ENCODE measurements at regions not wholly inside any gene's neighbourhood (a gene's known extent, or its start where the extent isn't known, plus 50 kb on each side); places are given as distances from the start of the nearest gene placed in this dataset.

DNA sequence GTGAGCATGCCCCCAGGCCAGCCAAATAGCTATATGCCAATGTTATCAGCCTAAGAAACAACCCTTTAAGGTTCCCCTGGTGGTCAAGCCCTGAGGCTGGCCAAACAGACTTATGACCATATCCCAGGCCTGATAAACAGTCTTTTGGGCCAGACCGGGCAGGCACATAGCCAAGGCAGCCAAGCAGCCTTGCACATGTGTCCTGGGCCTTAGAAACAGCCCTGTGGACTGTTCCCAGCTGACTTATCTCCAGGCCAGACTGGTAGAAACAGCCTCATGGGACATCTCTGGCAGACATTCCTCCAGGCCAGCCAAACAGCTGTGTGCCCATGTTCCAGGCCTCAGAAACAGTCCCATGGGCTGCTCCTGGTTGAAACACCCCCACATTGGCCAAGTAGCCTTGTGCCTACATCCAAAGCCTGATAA lies 295.0 kb upstream of the MGAT4C start:
- no peaks in the 10 kb centered on the region for H3K4me1 ChIP-seq
- no peak overlapping the region for H3K27ac ChIP-seq
- H3K36me3 ChIP-seq, result no peaks in the 10 kb centered on the region
- no peaks in the 10 kb centered on the region for H3K9me3 ChIP-seq
- H3K27me3 ChIP-seq, result no peaks in the 10 kb centered on the region
- TF ChIP-seq, protein P1, sequence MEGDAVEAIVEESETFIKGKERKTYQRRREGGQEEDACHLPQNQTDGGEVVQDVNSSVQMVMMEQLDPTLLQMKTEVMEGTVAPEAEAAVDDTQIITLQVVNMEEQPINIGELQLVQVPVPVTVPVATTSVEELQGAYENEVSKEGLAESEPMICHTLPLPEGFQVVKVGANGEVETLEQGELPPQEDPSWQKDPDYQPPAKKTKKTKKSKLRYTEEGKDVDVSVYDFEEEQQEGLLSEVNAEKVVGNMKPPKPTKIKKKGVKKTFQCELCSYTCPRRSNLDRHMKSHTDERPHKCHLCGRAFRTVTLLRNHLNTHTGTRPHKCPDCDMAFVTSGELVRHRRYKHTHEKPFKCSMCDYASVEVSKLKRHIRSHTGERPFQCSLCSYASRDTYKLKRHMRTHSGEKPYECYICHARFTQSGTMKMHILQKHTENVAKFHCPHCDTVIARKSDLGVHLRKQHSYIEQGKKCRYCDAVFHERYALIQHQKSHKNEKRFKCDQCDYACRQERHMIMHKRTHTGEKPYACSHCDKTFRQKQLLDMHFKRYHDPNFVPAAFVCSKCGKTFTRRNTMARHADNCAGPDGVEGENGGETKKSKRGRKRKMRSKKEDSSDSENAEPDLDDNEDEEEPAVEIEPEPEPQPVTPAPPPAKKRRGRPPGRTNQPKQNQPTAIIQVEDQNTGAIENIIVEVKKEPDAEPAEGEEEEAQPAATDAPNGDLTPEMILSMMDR (IDR thresholded peaks at IDR 0.05), result no peak
- TF ChIP-seq EP300 (IDR thresholded peaks at IDR 0.05), result no peak
- no peak for TF ChIP-seq POLR2A (IDR thresholded peaks at IDR 0.05)
- no peak for TF ChIP-seq POLR2AphosphoS5 (IDR thresholded peaks at IDR 0.05)
- 73% methylated on average over 1 of the region's 1 CpG; no CpG with 5 or more reads in 1 of the 2 donors for WGBS, 2 donors
- no peak overlapping the region for H3K4me3 ChIP-seq
- no peak for ATAC-seq (ENCODE audit: low FRiP score in 2 of 2)
- no peak for DNase-seq

DNA sequence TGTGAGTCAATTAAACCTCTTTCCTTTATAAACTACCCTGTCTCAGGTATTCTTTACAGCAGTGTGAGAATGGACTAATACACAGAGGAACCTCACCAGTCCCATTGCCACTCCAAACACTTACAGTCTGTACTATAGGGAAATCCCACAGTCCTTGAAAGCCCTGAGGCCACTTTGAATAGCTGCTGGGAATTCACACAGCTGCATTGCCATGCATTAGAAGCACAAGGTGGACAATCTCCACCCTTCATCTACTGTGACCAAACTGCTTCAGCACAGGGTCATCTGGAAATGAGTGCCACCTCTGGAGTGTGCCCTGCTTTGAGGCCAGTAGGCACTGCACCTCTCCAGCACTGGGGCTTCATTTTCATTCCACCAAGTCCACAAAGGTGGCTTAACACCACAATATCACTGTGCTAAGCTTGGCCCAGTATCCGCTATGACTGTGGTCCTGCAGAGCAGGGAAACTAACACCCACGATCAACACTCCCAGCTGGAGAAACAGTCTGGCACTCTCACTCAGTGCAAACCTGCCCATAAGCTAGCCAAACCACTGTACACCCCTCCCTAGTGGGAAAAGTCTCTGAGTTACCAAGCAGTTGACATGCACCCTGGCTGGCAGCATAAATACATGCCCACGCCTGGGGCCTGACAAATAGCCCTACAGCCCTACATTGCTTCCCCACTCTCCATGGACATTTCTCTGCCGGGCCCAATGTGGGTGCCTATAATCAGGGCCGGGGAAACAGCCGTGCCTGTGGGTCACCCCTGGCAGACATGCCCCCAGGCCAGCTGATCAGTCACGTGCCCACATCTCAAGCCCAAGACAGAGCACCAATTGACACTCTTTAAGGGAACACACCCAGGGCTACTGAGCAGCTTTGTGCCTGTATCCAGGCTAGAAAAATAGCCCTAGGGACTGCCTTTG lies 294.3 kb upstream of the MGAT4C start:
- Histone ChIP-seq H3K36me3 (no peaks in the 10 kb centered on the region), H3K4me1 (no peaks in the 10 kb centered on the region), H3K4me3 (no peak overlapping the region), H3K9me3 (no peaks in the 10 kb centered on the region), H3K27ac (no peak overlapping the region), H3K27me3 (no peaks in the 10 kb centered on the region)
- WGBS, 2 donors, result 69 to 87% methylated on average over 4 to 7 of the region's 7 CpGs
- DNase-seq (no peak), ATAC-seq (ENCODE audit: low FRiP score in 2 of 2) (no peak)
- TF ChIP-seq, protein P1 (IDR thresholded peaks at IDR 0.05), result no peak
- no peak for TF ChIP-seq POLR2AphosphoS5 (IDR thresholded peaks at IDR 0.05)

DNA sequence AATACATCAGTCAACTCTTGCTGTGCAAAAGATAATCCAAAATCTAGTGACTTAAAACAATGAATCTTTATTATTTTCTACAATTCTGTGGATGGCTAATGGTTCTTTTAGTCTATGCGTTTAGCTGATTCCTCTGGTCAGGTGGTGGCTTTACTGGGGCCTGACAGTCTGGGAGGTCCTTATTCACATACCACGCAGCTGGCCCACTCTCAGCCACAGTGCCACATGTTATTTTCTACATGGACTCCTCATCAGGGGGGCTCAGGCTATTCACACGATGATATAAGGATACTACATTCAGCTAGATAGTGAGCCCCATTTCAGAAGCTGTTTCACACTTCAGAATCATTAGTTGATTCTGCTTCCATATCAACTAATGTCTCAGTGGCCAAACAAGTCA lies 287.5 kb upstream of the MGAT4C start:
- TF ChIP-seq, protein P1 (IDR thresholded peaks at IDR 0.05), result no peak
- TF ChIP-seq POLR2AphosphoS5 (IDR thresholded peaks at IDR 0.05) (no peak), POLR2A (IDR thresholded peaks at IDR 0.05) (no peak), EP300 (IDR thresholded peaks at IDR 0.05) (no peak)
- whole genome bisulfite sequencing, 2 donors, result 39 to 45% methylated on average over 3 of the region's 3 CpGs
- H3K36me3 ChIP-seq, result no peaks in the 10 kb centered on the region
- ATAC-seq (ENCODE audit: low FRiP score in 2 of 2), result no peak
- no peak overlapping the region for H3K27ac ChIP-seq
- H3K9me3 ChIP-seq, result no peaks in the 10 kb centered on the region
- no peak overlapping the region for H3K4me3 ChIP-seq
- H3K4me1 ChIP-seq, result no peaks in the 10 kb centered on the region
- H3K27me3 ChIP-seq, result no peaks in the 10 kb centered on the region
- no peak for DNase-seq

DNA sequence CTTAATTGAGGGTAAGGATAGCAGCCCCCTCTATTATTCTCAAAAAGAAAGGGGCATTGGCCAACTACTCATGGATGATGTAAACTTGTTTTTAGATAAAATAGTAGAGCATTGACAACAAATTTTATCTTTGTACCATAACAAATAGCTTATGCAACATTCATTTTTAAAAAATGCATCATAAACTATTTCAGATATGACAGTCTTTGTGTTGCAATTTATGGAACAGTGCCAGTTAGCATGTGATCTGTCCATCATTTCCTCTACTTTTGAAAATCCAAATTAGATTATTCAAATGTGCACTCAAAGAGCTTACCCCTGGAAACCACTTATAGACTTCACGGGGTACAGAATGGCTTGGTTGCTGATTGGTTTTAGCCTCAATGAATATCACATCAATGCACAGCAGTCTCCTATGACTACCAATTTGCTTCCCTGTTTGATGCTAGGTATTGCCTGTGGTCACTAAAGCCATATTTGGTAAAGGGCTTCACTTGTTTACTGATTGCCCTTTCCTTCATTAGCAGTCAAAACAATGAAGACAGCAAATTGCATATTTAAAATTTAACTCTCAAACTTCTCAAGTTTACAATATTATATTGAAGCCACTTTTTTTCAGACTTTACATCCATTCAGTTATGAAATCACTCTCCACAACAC lies 274.9 kb upstream of the MGAT4C start:
- Histone ChIP-seq H3K27ac (no peak overlapping the region), H3K36me3 (no peaks in the 10 kb centered on the region), H3K4me3 (no peak overlapping the region), H3K27me3 (no peaks in the 10 kb centered on the region), H3K9me3 (no peaks in the 10 kb centered on the region), H3K4me1 (no peaks in the 10 kb centered on the region)
- ATAC-seq (ENCODE audit: low FRiP score in 2 of 2) (no peak), DNase-seq (no peak)
- 64 to 81% methylated on average over 1 of the region's 1 CpG for WGBS, 2 donors
- TF ChIP-seq POLR2A (IDR thresholded peaks at IDR 0.05) (no peak), EP300 (IDR thresholded peaks at IDR 0.05) (no peak), POLR2AphosphoS5 (IDR thresholded peaks at IDR 0.05) (no peak)
- TF ChIP-seq, protein P1 (IDR thresholded peaks at IDR 0.05), result no peak

All from upper lobe of left lung (tissue), 6 donors.